ENCODE measurements at regions not wholly inside any gene's neighbourhood (a gene's known extent, or its start where the extent isn't known, plus 50 kb on each side); places are given as distances from the start of the nearest gene placed in this dataset.

GRCh38 chr13:91232716-91233115 lies 114.8 kb upstream of the MIR17HG start:
- no peak overlapping the region for H3K27ac ChIP-seq
- intact Hi-C loops (cut with DNase I): no loop called here
- no peak for DNase-seq
- no peak for TF ChIP-seq CTCF (IDR thresholded peaks at IDR 0.05)
- no peaks in the 10 kb centered on the region for H3K9me3 ChIP-seq
- no peak overlapping the region for H3K4me3 ChIP-seq
- no peaks in the 10 kb centered on the region for H3K36me3 ChIP-seq
- ATAC-seq: no peak
- H3K27me3 ChIP-seq (ENCODE audit: low read depth): no peaks in the 10 kb centered on the region
- no peaks in the 10 kb centered on the region for H3K4me1 ChIP-seq

GRCh38 chr13:91233291-91233690 lies 114.2 kb upstream of the MIR17HG start:
- Histone ChIP-seq H3K9me3 (no peaks in the 10 kb centered on the region), H3K27me3 (ENCODE audit: low read depth) (no peaks in the 10 kb centered on the region), H3K4me3 (no peak overlapping the region), H3K27ac (no peak overlapping the region), H3K4me1 (no peaks in the 10 kb centered on the region), H3K36me3 (no peaks in the 10 kb centered on the region)
- ATAC-seq (no peak), DNase-seq (no peak)
- TF ChIP-seq CTCF (IDR thresholded peaks at IDR 0.05): no peak
- intact Hi-C loops (cut with DNase I): no loop called here

GRCh38 chr13:91236182-91236581 lies 111.3 kb upstream of the MIR17HG start:
- Histone ChIP-seq H3K27me3 (ENCODE audit: low read depth) (no peaks in the 10 kb centered on the region), H3K36me3 (no peaks in the 10 kb centered on the region), H3K4me3 (no peak overlapping the region), H3K9me3 (no peaks in the 10 kb centered on the region), H3K27ac (no peak overlapping the region), H3K4me1 (no peaks in the 10 kb centered on the region)
- DNase-seq (no peak), ATAC-seq (no peak)
- intact Hi-C loops (cut with DNase I): no loop called here
- TF ChIP-seq CTCF (IDR thresholded peaks at IDR 0.05): no peak

- no peak overlapping the region for H3K27ac ChIP-seq
- DNase-seq (no peak), ATAC-seq (no peak)
- H3K36me3 ChIP-seq: no peaks in the 10 kb centered on the region
- intact Hi-C loops (cut with DNase I): no loop called here
- H3K9me3 ChIP-seq: no peaks in the 10 kb centered on the region
- H3K4me1 ChIP-seq: no peaks in the 10 kb centered on the region
- H3K27me3 ChIP-seq (ENCODE audit: low read depth): no peaks in the 10 kb centered on the region
- no peak for TF ChIP-seq CTCF (IDR thresholded peaks at IDR 0.05)
- H3K4me3 ChIP-seq: no peak overlapping the region
Measured at GRCh38 chr13:91236921-91237320, 110.6 kb upstream of the MIR17HG start.

- Histone ChIP-seq H3K4me1 (no peaks in the 10 kb centered on the region), H3K4me3 (no peak overlapping the region), H3K36me3 (no peaks in the 10 kb centered on the region), H3K9me3 (no peaks in the 10 kb centered on the region), H3K27ac (no peak overlapping the region), H3K27me3 (ENCODE audit: low read depth) (no peaks in the 10 kb centered on the region)
- ATAC-seq: no peak
- no peak for TF ChIP-seq CTCF (IDR thresholded peaks at IDR 0.05)
- DNase-seq: no peak
- intact Hi-C loops (cut with DNase I): no loop called here
Measured at GRCh38 chr13:91238036-91238435, 109.5 kb upstream of the MIR17HG start.

- no peaks in the 10 kb centered on the region for H3K36me3 ChIP-seq
- TF ChIP-seq CTCF (IDR thresholded peaks at IDR 0.05): no peak
- H3K27ac ChIP-seq: no peak overlapping the region
- no peaks in the 10 kb centered on the region for H3K4me1 ChIP-seq
- no peak for DNase-seq
- no peaks in the 10 kb centered on the region for H3K27me3 ChIP-seq (ENCODE audit: low read depth)
- intact Hi-C loops (cut with DNase I): no loop called here
- H3K9me3 ChIP-seq: no peaks in the 10 kb centered on the region
- H3K4me3 ChIP-seq: no peak overlapping the region
- no peak for ATAC-seq
Measured at GRCh38 chr13:91240341-91240740, 107.1 kb upstream of the MIR17HG start.

All from lower lobe of right lung (tissue), 2 donors.